Mammary epithelial cell (primary cell): ENCODE measurements at regions not wholly inside any gene's neighbourhood (a gene's known extent, or its start where the extent isn't known, plus 50 kb on each side); places are given as distances from the start of the nearest gene placed in this dataset.

ENCODE experiments used
- CTCF ChIP-seq, 2 donors: IDR thresholded peaks in 1 of 2; conservative IDR thresholded peaks in 1 of 2; 2 replicates each; pipeline ENCODE4 v1.5.1; 2011 to 2012; ENCODE audit warnings: inconsistent platforms in 2 of 2, low read length in 2 of 2, mild to moderate bottlenecking in 2 of 2, control low read depth in 1 of 2, low read depth in 1 of 2; ENCODE audit not compliant: insufficient read depth in 1 of 2; ENCODE audit errors: extremely low read depth in 1 of 2
- EZH2 ChIP-seq: IDR thresholded peaks from 2 replicates; pipeline ENCODE4 v1.6.1; 2012; ENCODE audit warnings: low read length, inconsistent platforms, borderline replicate concordance

GRCh38 chr1:90856463-90857007 lies 139.4 kb upstream of the BARHL2 start:
- TF ChIP-seq CTCF (conservative IDR thresholded peaks at IDR 0.05 in 1 of 2, IDR thresholded peaks at IDR 0.05 in 1 of 2; ENCODE audit: extremely low read depth in 1 of 2, insufficient read depth in 1 of 2, low read depth in 1 of 2, low read length in 2 of 2) (no peak), EZH2 (no peak)
